Tibial nerve (tissue), 4 donors: ENCODE measurements at regions not wholly inside any gene's neighbourhood (a gene's known extent, or its start where the extent isn't known, plus 50 kb on each side); places are given as distances from the start of the nearest gene placed in this dataset.

Experiments
- CTCF ChIP-seq, 5 experiments: fragments of 200-600 bp in 3 of 5; fragments of 450-650 bp in 2 of 5; sonication (generic) in 3 of 5; IDR thresholded peaks; one replicate each; pipeline ENCODE4 v1.5.1; 2016 to 2019; ENCODE audit warnings: antibody characterized with exemption in 5 of 5, mild to moderate bottlenecking in 3 of 5, moderate library complexity in 2 of 5
- EP300 ChIP-seq, 2 donors: sonication (generic); formaldehyde crosslinking; IDR thresholded peaks; one replicate each; pipeline ENCODE4 v1.6.1; 2017; ENCODE audit warnings: antibody characterized with exemption in 2 of 2, mild to moderate bottlenecking in 1 of 2
- POLR2A ChIP-seq, 2 donors: fragments of 450-650 bp; IDR thresholded peaks; one replicate each; pipeline ENCODE4 v1.6.1; 2017; ENCODE audit warnings: antibody characterized with exemption in 2 of 2, mild to moderate bottlenecking in 2 of 2, moderate library complexity in 2 of 2

GRCh38 chr17:72463287-72464102, 342.7 kb downstream of the SOX9 start:
- TF ChIP-seq CTCF (IDR thresholded peaks at IDR 0.05), result no peak
- no peak for TF ChIP-seq EP300 (IDR thresholded peaks at IDR 0.05)
- TF ChIP-seq POLR2A (IDR thresholded peaks at IDR 0.05), result no peak
